IMR-90 (cell line): ENCODE measurements at regions not wholly inside any gene's neighbourhood (a gene's known extent, or its start where the extent isn't known, plus 50 kb on each side); places are given as distances from the start of the nearest gene placed in this dataset.

Experiments used
- ATAC-seq: fragments of 200-7000 bp; cut with Tn5 transposase; 2 replicates; pipeline ENCODE4 v1.9.1; 2020; ENCODE audit warnings: low read depth, mild to moderate bottlenecking, moderate library complexity
- BruUV-seq: library from RNA; stranded (reverse); fragments of 400-500 nt; replicated peaks from 2 replicates; lab custom pipeline; 2021; lab: Mats Ljungman, UMichigan
- CTCF ChIA-PET: fragments of 300-600 bp; formaldehyde crosslinking; extraction: SDS; loops from one replicate; lab custom pipeline; 2021; ENCODE audit warnings: antibody characterized with exemption; lab: Yijun Ruan, JAX
- POLR2A ChIA-PET: fragments of 300-600 bp; sonication (Branson Sonifier 250); formaldehyde crosslinking; loops from one replicate; lab custom pipeline; 2022; ENCODE audit warnings: antibody characterized with exemption; ENCODE audit not compliant: unreplicated experiment; lab: Charles Lee
- DNase-seq: peaks from one replicate; pipeline ENCODE4 v3.0.0; 2013
- H2AFZ ChIP-seq: replicated peaks from 2 replicates; pipeline ENCODE3; 2013; ENCODE audit warnings: low read length, mild to moderate bottlenecking; ENCODE audit not compliant: poor library complexity
- H2AK5ac ChIP-seq: 2 replicates; pipeline ENCODE4 v1.6.1; 2013; ENCODE audit warnings: low read depth, low read length, inconsistent platforms
- H2AK9ac ChIP-seq: replicated peaks from 2 replicates; pipeline ENCODE3; 2013; ENCODE audit warnings: mild to moderate bottlenecking, low read depth, low read length, moderate library complexity; ENCODE audit not compliant: poor library complexity
- H2BK120ac ChIP-seq: 2 replicates; pipeline ENCODE4 v1.6.1; 2013; ENCODE audit warnings: low read depth, low read length, inconsistent platforms
- H2BK15ac ChIP-seq: 3 replicates; pipeline ENCODE4 v1.6.1; 2013; ENCODE audit warnings: low read depth, low read length, inconsistent platforms
- H2BK20ac ChIP-seq: 2 replicates; pipeline ENCODE4 v1.6.1; 2013; ENCODE audit warnings: low read depth, mild to moderate bottlenecking, inconsistent platforms, low read length, moderate library complexity
- H2BK5ac ChIP-seq: 2 replicates; pipeline ENCODE4 v1.6.1; 2013; ENCODE audit warnings: mild to moderate bottlenecking, low read depth, low read length, inconsistent platforms; ENCODE audit not compliant: poor library complexity, severe bottlenecking
- H3K14ac ChIP-seq: replicated peaks from 2 replicates; pipeline ENCODE4 v1.6.1; 2013; ENCODE audit warnings: low read depth, low read length, inconsistent platforms
- H3K18ac ChIP-seq: 2 replicates; pipeline ENCODE4 v1.6.1; 2013; ENCODE audit warnings: low read depth, low read length, control low read depth
- H3K23ac ChIP-seq: 2 replicates; pipeline ENCODE4 v1.6.1; 2013; ENCODE audit warnings: low read depth, low read length, inconsistent platforms
- H3K27ac ChIP-seq: 2 replicates; pipeline ENCODE4 v1.5.1; 2013; ENCODE audit warnings: mild to moderate bottlenecking, control low read depth, low read length; ENCODE audit not compliant: insufficient read depth
- H3K27me3 ChIP-seq: 2 replicates; pipeline ENCODE4 v1.6.1; 2013; ENCODE audit warnings: low read length; ENCODE audit not compliant: control insufficient read depth, insufficient read depth
- H3K36me3 ChIP-seq: 2 replicates; pipeline ENCODE4 v1.6.1; 2013; ENCODE audit warnings: low read length, mixed read lengths; ENCODE audit not compliant: control insufficient read depth, insufficient read depth
- H3K4ac ChIP-seq: 2 replicates; pipeline ENCODE4 v1.6.1; 2013; ENCODE audit warnings: low read depth, low read length, inconsistent platforms
- H3K4me1 ChIP-seq: 2 replicates; pipeline ENCODE4 v1.6.1; 2013; ENCODE audit warnings: low read length, mixed read lengths; ENCODE audit not compliant: control insufficient read depth, insufficient read depth
- H3K4me2 ChIP-seq: 2 replicates; pipeline ENCODE4 v1.6.1; 2013; ENCODE audit warnings: low read depth, mild to moderate bottlenecking, control low read depth, low read length, moderate library complexity
- H3K4me3 ChIP-seq: 2 replicates; pipeline ENCODE4 v1.5.1; 2013; ENCODE audit warnings: low read depth, mild to moderate bottlenecking, control low read depth, low read length, moderate library complexity; ENCODE audit not compliant: insufficient read depth
- H3K56ac ChIP-seq: 2 replicates; pipeline ENCODE4 v1.6.1; 2013; ENCODE audit warnings: low read length, inconsistent platforms; ENCODE audit not compliant: insufficient read depth; ENCODE audit errors: extremely low read depth
- H3K79me1 ChIP-seq, 2 experiments: 2 replicates each; pipeline ENCODE4 v1.6.1; 2013; ENCODE audit warnings: low read length in 2 of 2, inconsistent platforms in 1 of 2, low read depth in 1 of 2
- H3K9ac ChIP-seq: 2 replicates; pipeline ENCODE4 v1.6.1; 2013; ENCODE audit warnings: low read depth, low read length, control low read depth
- H3K9me1 ChIP-seq: 2 replicates; pipeline ENCODE4 v1.6.1; 2013; ENCODE audit warnings: low read length, inconsistent platforms; ENCODE audit not compliant: insufficient read depth
- H3K9me3 ChIP-seq: 2 replicates; pipeline ENCODE4 v1.6.1; 2013; ENCODE audit warnings: low read length; ENCODE audit not compliant: control insufficient read depth, insufficient read depth
- H4K20me1 ChIP-seq: 2 replicates; pipeline ENCODE4 v1.6.1; 2013; ENCODE audit warnings: low read length, inconsistent platforms; ENCODE audit not compliant: insufficient read depth
- H4K5ac ChIP-seq: 2 replicates; pipeline ENCODE4 v1.6.1; 2013; ENCODE audit warnings: mild to moderate bottlenecking, low read depth, low read length, control low read depth
- H4K8ac ChIP-seq, 2 experiments: 2 replicates each; pipeline ENCODE4 v1.6.1; 2013; ENCODE audit warnings: low read depth in 2 of 2, low read length in 2 of 2, control low read depth in 1 of 2, inconsistent platforms in 1 of 2
- H4K91ac ChIP-seq: 2 replicates; pipeline ENCODE4 v1.6.1; 2013; ENCODE audit warnings: low read depth, low read length, inconsistent platforms; ENCODE audit not compliant: insufficient read depth
- CHD1 ChIP-seq: IDR thresholded peaks from 2 replicates; pipeline ENCODE4 v1.6.1; 2012; ENCODE audit warnings: low read depth, low read length, improper control_type of control experiment
- MAFK ChIP-seq: IDR thresholded peaks from 2 replicates; pipeline ENCODE4 v1.6.1; 2012; ENCODE audit warnings: low read depth, low read length, improper control_type of control experiment
- MXI1 ChIP-seq: IDR thresholded peaks from 2 replicates; pipeline ENCODE4 v1.6.1; 2012; ENCODE audit warnings: low read depth, mild to moderate bottlenecking, low read length, moderate library complexity, borderline replicate concordance
- NFE2L2 ChIP-seq: fragments of 150-350 bp; IDR thresholded peaks from 2 replicates; pipeline ENCODE4 v1.6.1; 2016; ENCODE audit warnings: low read depth, mild to moderate bottlenecking, low read length
- WGBS, 2 experiments: methylation state at CpG; one replicate each; pipeline versions ENCODE4 v1.1.5 to v1.1.7; 2013; ENCODE audit warnings: missing lambda C conversion rate in 2 of 2; ENCODE audit not compliant: insufficient read length in 1 of 2; ENCODE audit errors: extremely low coverage in 2 of 2; 5-methylcytosine and 5-hydroxymethylcytosine counted together
- dilution Hi-C: fragments of 300-500 bp; cut with HindIII; formaldehyde crosslinking; loops from one replicate; pipeline ENCODE4 v1.14.3; 2018; ENCODE audit warnings: low sequenced_read_pairs; ENCODE audit not compliant: unreplicated experiment
- in situ Hi-C: fragments of 300-500 bp; cut with MboI; formaldehyde crosslinking; loops from 3 replicates; pipeline ENCODE4 v1.14.3; 2019; ENCODE audit warnings: low sequenced_read_pairs, inconsistent platforms, mixed read lengths
- intact Hi-C: fragments of 100-400 bp; cut with micrococcal nuclease; formaldehyde crosslinking; loops from 2 replicates; pipeline ENCODE4 v1.10.0; 2022

GRCh38 chr10:55283031-55283430 is 482.0 kb upstream of the PCDH15 start:
- H4K8ac ChIP-seq: no peak overlapping the region
- DNase-seq (no peak), ATAC-seq (no peak)
- H3K4ac ChIP-seq: no peak overlapping the region
- no peak overlapping the region for H3K18ac ChIP-seq
- no peak overlapping the region for H2BK5ac ChIP-seq
- no peak overlapping the region for H3K4me2 ChIP-seq
- POLR2A ChIA-PET: no interaction called here
- no peak overlapping the region for H3K9ac ChIP-seq
- H3K4me3 ChIP-seq: no peak overlapping the region
- H3K79me1 ChIP-seq: no peaks in the 10 kb centered on the region
- no peak overlapping the region for H3K14ac ChIP-seq
- H3K27me3 ChIP-seq: no peaks in the 10 kb centered on the region
- CTCF ChIA-PET: no interaction called here
- WGBS, 2 experiments: 44% methylated on average over 3 of the region's 5 CpGs; no CpG with 5 or more reads in 1 of the 2 experiments
- no peaks in the 10 kb centered on the region for H3K36me3 ChIP-seq
- H3K56ac ChIP-seq: no peak overlapping the region
- no peak for TF ChIP-seq MAFK
- no peak for TF ChIP-seq CHD1
- no peak for TF ChIP-seq MXI1
- TF ChIP-seq NFE2L2: no peak
- no peak overlapping the region for H2AK9ac ChIP-seq
- no peak overlapping the region for H2BK15ac ChIP-seq
- no peak overlapping the region for H3K27ac ChIP-seq
- no peaks in the 10 kb centered on the region for H4K20me1 ChIP-seq
- peaks cover 2% of the 10 kb centered on the region; the same call in 1 of the 2 replicates for H3K9me3 ChIP-seq
- H4K91ac ChIP-seq: no peak overlapping the region
- H2BK120ac ChIP-seq: no peak overlapping the region
- no TSS peak for BruUV-seq
- no peak overlapping the region for H2BK20ac ChIP-seq
- no peak overlapping the region for H4K5ac ChIP-seq
- no peak overlapping the region for H3K23ac ChIP-seq
- no peak overlapping the region for H2AFZ ChIP-seq
- intact Hi-C loops (no loop called here), in situ Hi-C loops (no loop called here), dilution Hi-C loops (no loop called here)
- no peak overlapping the region for H2AK5ac ChIP-seq
- H3K9me1 ChIP-seq: no peaks in the 10 kb centered on the region
- no peaks in the 10 kb centered on the region for H3K4me1 ChIP-seq
